Naive thymus-derived CD4-positive, alpha-beta T cell (primary cell): ENCODE measurements at regions not wholly inside any gene's neighbourhood (a gene's known extent, or its start where the extent isn't known, plus 50 kb on each side); places are given as distances from the start of the nearest gene placed in this dataset.

Experiments
- ATAC-seq: fragments of 150-1000 bp; cut with Tn5 transposase; 2 replicates; pipeline ENCODE4 v1.10.0; 2021; ENCODE audit warnings: mild to moderate bottlenecking, moderate library complexity
- CTCF ChIA-PET: fragments of 350-600 bp; sonication (Branson Sonifier 250); formaldehyde crosslinking; loops from one replicate; lab custom pipeline; 2021; ENCODE audit warnings: antibody characterized with exemption; lab: Charles Lee
- POLR2A ChIA-PET: fragments of 350-600 bp; sonication (Branson Sonifier 250); formaldehyde crosslinking; loops from one replicate; lab custom pipeline; 2021; ENCODE audit warnings: antibody characterized with exemption, inconsistent platforms; lab: Charles Lee
- DNase-seq, 9 donors: peaks; one replicate each; pipeline versions ENCODE4 v3.0.0 to v3.0.0-alpha.2; 2020 to 2022; ENCODE audit warnings: mixed read lengths in 1 of 9
- H3K27ac ChIP-seq: one replicate; pipeline ENCODE4 v1.7.0; 2013; ENCODE audit warnings: mild to moderate bottlenecking, low read depth, low read length, moderate library complexity
- H3K27me3 ChIP-seq, 2 donors: one replicate each; pipeline ENCODE4 v1.7.0; 2013; ENCODE audit warnings: low read length in 2 of 2, mild to moderate bottlenecking in 2 of 2, moderate library complexity in 2 of 2; ENCODE audit not compliant: control insufficient read depth in 2 of 2, insufficient read depth in 2 of 2
- H3K36me3 ChIP-seq, 3 experiments: 1 replicate in 2 of 3; 2 replicates in 1 of 3; pipeline ENCODE4 v1.7.0; 2013; ENCODE audit warnings: low read length in 3 of 3, mild to moderate bottlenecking in 3 of 3, moderate library complexity in 1 of 3; ENCODE audit not compliant: insufficient read depth in 3 of 3, control insufficient read depth in 2 of 3
- H3K4me1 ChIP-seq, 2 donors: one replicate each; pipeline ENCODE4 v1.7.0; 2013; ENCODE audit warnings: low read length in 2 of 2, mild to moderate bottlenecking in 2 of 2, moderate library complexity in 1 of 2; ENCODE audit not compliant: control insufficient read depth in 2 of 2, insufficient read depth in 2 of 2
- H3K4me3 ChIP-seq: 2 replicates; pipeline ENCODE4 v1.7.0; 2013; ENCODE audit warnings: mild to moderate bottlenecking, low read length
- H3K9me3 ChIP-seq, 3 experiments: 1 replicate in 2 of 3; 2 replicates in 1 of 3; pipeline ENCODE4 v1.7.0; 2013; ENCODE audit warnings: low read length in 3 of 3; ENCODE audit not compliant: control insufficient read depth in 2 of 3
- H3K27ac Mint-ChIP-seq, 9 donors: one replicate each; pipeline ENCODE4 v1.8.0; 2020 to 2022; ENCODE audit warnings: mixed read lengths in 9 of 9, mild to moderate bottlenecking in 8 of 9, moderate library complexity in 5 of 9, inconsistent platforms in 2 of 9
- H3K27me3 Mint-ChIP-seq, 5 donors: one replicate each; pipeline ENCODE4 v1.8.0; 2021 to 2022; ENCODE audit warnings: mixed read lengths in 5 of 5, mild to moderate bottlenecking in 1 of 5
- H3K36me3 Mint-ChIP-seq, 5 donors: one replicate each; pipeline ENCODE4 v1.8.0; 2020 to 2022; ENCODE audit warnings: mixed read lengths in 5 of 5, mild to moderate bottlenecking in 3 of 5, inconsistent platforms in 1 of 5
- H3K4me1 Mint-ChIP-seq, 7 donors: one replicate each; pipeline ENCODE4 v1.8.0; 2020 to 2022; ENCODE audit warnings: mixed read lengths in 7 of 7, mild to moderate bottlenecking in 3 of 7, inconsistent platforms in 1 of 7
- H3K4me3 Mint-ChIP-seq, 10 donors: one replicate each; pipeline ENCODE4 v1.8.0; 2020 to 2022; ENCODE audit warnings: mild to moderate bottlenecking in 10 of 10, mixed read lengths in 10 of 10, moderate library complexity in 6 of 10, inconsistent platforms in 2 of 10
- H3K9me3 Mint-ChIP-seq, 11 donors: one replicate each; pipeline ENCODE4 v1.8.0; 2020 to 2022; ENCODE audit warnings: mixed read lengths in 11 of 11, mild to moderate bottlenecking in 4 of 11, inconsistent platforms in 1 of 11, moderate library complexity in 1 of 11
- intact Hi-C, 2 donors: fragments of 100-400 bp; cut with micrococcal nuclease; formaldehyde crosslinking; loops; one replicate each; pipeline ENCODE4 v1.15.1; 2023

DNA sequence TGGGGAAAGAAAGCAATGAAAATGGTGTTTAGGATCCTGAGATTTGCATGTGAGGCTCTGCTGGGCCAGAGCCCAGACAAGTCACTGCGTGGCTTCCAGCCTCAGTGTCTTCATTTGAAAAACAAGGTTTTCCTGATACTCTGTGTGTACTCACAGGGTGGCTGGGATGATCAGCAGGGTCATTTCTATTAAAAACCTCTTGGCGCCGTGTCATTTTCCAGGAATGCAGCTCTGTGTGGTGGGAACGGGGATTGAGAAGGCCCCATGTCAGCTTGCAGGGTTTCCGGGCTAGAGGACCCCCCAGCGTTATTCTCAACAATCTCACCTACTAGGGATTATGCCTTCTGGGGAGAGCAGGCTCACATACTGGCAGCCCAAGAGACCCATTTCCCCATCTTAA, 73.5 kb downstream of the FOXL1 start:
- ChIA-PET POLR2A (no interaction called here), CTCF (no interaction called here)
- no peak overlapping the region for H3K4me3 ChIP-seq
- no peak overlapping the region for H3K27ac Mint-ChIP-seq
- no peaks in the 10 kb centered on the region for H3K36me3 ChIP-seq
- H3K9me3 Mint-ChIP-seq, result peaks cover 0 to 20% (median 9%) of the 10 kb centered on the region in 11 donors
- no peaks in the 10 kb centered on the region for H3K9me3 ChIP-seq
- H3K4me1 ChIP-seq, result no peaks in the 10 kb centered on the region
- H3K27me3 ChIP-seq, result no peaks in the 10 kb centered on the region
- intact Hi-C loops, result no loop called here
- no peaks in the 10 kb centered on the region for H3K4me1 Mint-ChIP-seq
- H3K36me3 Mint-ChIP-seq, result peaks cover 0 to 5% (median 0%) of the 10 kb centered on the region in 5 donors
- ATAC-seq, result no peak
- no peak overlapping the region for H3K4me3 Mint-ChIP-seq
- DNase-seq, result no peak
- peaks cover 0 to 27% (median 10%) of the 10 kb centered on the region in 5 donors for H3K27me3 Mint-ChIP-seq
- no peak overlapping the region for H3K27ac ChIP-seq

DNA sequence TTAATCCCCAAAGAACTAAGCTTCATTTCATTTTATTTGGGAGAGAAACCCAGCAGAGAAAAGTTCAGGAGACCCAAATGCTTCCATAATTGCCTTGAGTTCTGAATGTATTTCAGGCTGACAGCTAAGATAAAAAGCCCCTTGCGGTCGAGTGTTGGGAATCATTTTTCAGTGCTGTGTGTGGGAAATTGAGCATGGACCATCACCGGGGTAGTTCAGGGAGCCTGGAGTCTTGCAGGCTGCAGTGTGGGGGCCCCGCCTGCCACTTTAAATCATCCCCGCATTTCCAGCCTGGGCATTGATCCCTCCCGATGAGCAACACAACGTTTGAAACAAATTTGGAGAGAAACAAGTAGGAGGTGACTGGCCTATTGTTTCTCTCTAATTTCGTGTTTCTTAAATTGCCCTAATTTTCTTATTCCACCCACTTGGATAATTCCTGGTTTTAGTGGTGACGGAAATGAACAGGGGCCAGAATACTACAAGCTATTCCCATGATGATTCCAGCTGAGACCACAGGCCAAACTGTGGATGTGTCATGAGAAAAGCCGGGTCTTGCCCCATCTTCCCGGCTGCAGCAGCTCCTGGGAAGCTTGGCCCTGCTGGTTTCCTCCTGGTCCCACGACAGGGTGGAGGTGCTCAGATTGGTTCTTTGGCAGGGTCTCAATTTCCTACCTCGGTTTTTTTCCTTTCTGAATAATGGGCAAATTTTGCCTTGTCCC, 75.1 kb downstream of the FOXL1 start:
- Mint-ChIP-seq H3K27ac (no peak overlapping the region), H3K36me3 (no peaks in the 10 kb centered on the region), H3K27me3 (peaks cover 0 to 24% (median 16%) of the 10 kb centered on the region in 5 donors), H3K9me3 (peaks cover 0 to 10% (median 0%) of the 10 kb centered on the region in 11 donors), H3K4me1 (no peaks in the 10 kb centered on the region), H3K4me3 (no peak overlapping the region)
- Histone ChIP-seq H3K36me3 (no peaks in the 10 kb centered on the region), H3K27me3 (no peaks in the 10 kb centered on the region), H3K4me1 (no peaks in the 10 kb centered on the region), H3K9me3 (no peaks in the 10 kb centered on the region), H3K4me3 (no peak overlapping the region), H3K27ac (no peak overlapping the region)
- DNase-seq (no peak), ATAC-seq (no peak)
- ChIA-PET POLR2A (no interaction called here), CTCF (no interaction called here)
- intact Hi-C loops, result no loop called here

DNA sequence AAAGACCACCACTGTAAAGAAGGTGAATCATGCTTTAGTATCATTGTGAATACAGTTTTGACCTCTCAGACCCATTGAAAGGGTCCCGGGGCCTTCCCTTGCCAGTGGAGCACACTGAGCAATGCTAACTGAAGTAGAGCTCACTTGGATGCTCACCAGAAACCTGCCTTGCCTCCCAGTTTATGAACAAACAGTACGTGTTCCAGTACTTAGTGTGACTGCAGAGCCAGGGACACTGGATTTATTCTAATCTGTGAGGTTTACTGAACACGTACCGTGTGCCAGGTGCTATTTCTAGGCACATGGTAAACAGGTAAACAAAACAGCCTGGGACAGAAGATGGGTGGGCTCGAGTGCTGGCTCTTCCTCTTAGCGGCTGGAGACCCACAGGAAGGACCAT, 79.6 kb downstream of the FOXL1 start:
- intact Hi-C loops, result no loop called here
- POLR2A ChIA-PET, result no interaction called here
- peaks cover 0 to 1% (median 0%) of the 10 kb centered on the region in 5 donors for H3K36me3 Mint-ChIP-seq

DNA sequence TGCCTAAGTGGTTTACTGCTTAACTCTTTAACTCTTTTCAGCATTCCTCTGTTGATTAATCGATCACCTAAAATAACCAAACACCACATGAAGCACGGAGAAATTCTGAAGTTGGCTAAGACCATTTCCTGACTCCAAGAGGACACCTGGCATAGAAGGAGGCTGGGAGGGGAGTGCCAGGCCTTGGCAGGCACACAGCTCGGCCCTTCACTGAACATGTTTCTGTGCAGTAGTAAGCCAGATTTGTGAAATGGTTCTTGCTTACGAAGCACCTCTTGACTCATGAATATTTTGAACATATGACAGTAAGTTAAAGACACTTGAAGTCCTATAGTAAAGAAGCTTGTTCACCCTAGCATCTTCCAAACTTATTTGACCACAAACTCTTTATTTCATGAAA, 82.3 kb downstream of the FOXL1 start:
- Histone ChIP-seq H3K9me3 (no peaks in the 10 kb centered on the region), H3K27me3 (no peaks in the 10 kb centered on the region), H3K27ac (no peak overlapping the region), H3K4me1 (no peaks in the 10 kb centered on the region), H3K4me3 (no peak overlapping the region), H3K36me3 (no peaks in the 10 kb centered on the region)
- DNase-seq (no peak), ATAC-seq (no peak)
- ChIA-PET CTCF (no interaction called here), POLR2A (no interaction called here)
- Mint-ChIP-seq H3K9me3 (peaks cover 0 to 20% (median 6%) of the 10 kb centered on the region in 11 donors), H3K4me3 (no peak overlapping the region), H3K4me1 (peaks cover 0 to 24% (median 6%) of the 10 kb centered on the region in 7 donors), H3K36me3 (peaks cover 0 to 1% (median 0%) of the 10 kb centered on the region in 5 donors), H3K27ac (no peak overlapping the region), H3K27me3 (peaks cover 6 to 47% (median 37%) of the 10 kb centered on the region in 5 donors)
- intact Hi-C loops, result no loop called here

More for the DNA sequence above, 79.6 kb downstream of the FOXL1 start:
- H3K9me3 ChIP-seq, result no peaks in the 10 kb centered on the region
- H3K27me3 ChIP-seq, result no peaks in the 10 kb centered on the region
- DNase-seq (no peak), ATAC-seq (no peak)
- no peaks in the 10 kb centered on the region for H3K36me3 ChIP-seq
- CTCF ChIA-PET, result no interaction called here
- Mint-ChIP-seq H3K9me3 (peaks cover 0 to 17% (median 4%) of the 10 kb centered on the region in 11 donors), H3K27me3 (peaks cover 6 to 39% (median 24%) of the 10 kb centered on the region in 5 donors), H3K4me3 (no peak overlapping the region), H3K4me1 (no peaks in the 10 kb centered on the region), H3K27ac (no peak overlapping the region)
- H3K4me3 ChIP-seq, result no peak overlapping the region
- H3K27ac ChIP-seq, result no peak overlapping the region
- H3K4me1 ChIP-seq, result no peaks in the 10 kb centered on the region

DNA sequence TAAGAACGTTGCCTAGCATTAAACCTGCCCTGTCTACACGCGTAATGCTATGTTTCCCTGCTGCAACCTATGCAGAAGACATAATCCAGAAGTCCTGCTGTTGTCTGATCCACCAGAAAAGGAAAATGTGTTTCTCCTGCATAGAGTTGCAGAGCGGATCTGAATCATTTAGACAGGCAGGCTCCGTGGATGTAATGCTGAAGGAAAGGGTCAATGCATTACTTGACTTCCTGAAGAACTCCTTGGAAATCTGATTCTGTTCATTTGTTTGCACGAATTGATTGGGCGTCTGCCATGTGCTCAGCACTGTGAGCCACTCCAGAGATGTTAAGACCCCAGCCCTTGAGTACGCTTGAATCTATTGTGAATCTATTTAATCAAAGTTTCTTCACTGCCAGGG, 83.4 kb downstream of the FOXL1 start:
- no peaks in the 10 kb centered on the region for H3K27me3 ChIP-seq
- DNase-seq (no peak), ATAC-seq (no peak)
- no peaks in the 10 kb centered on the region for H3K36me3 ChIP-seq
- H3K4me3 ChIP-seq, result no peak overlapping the region
- POLR2A ChIA-PET, result no interaction called here
- Mint-ChIP-seq H3K9me3 (peaks cover 0 to 19% (median 4%) of the 10 kb centered on the region in 11 donors), H3K27me3 (peaks cover 6 to 48% (median 42%) of the 10 kb centered on the region in 5 donors), H3K36me3 (peaks cover 0 to 1% (median 0%) of the 10 kb centered on the region in 5 donors), H3K27ac (no peak overlapping the region), H3K4me3 (no peak overlapping the region), H3K4me1 (peaks cover 0 to 33% (median 6%) of the 10 kb centered on the region in 7 donors)
- no peak overlapping the region for H3K27ac ChIP-seq
- no peaks in the 10 kb centered on the region for H3K4me1 ChIP-seq
- H3K9me3 ChIP-seq, result no peaks in the 10 kb centered on the region
- CTCF ChIA-PET, result no interaction called here
- intact Hi-C loops, result no loop called here

DNA sequence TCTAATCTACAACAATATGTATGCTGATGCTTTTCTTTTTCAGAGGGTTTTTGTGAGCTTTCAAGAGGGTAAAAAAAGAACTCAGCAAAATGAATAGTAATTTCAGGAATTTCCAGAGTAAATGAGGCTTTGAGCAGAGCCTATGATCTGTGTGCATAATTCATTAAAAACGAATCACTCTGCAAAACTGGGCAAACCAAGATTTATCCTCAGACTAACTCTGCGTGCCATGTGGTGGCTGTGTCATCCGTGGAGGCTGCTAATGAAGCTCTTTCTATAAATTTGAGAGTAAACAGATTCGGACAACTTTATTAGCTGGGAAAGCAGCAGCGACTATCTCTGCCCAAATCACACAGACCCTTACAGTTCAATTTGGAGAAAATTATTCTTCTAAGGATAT, 83.8 kb downstream of the FOXL1 start:
- Histone ChIP-seq H3K9me3 (no peaks in the 10 kb centered on the region), H3K27me3 (no peaks in the 10 kb centered on the region), H3K27ac (no peak overlapping the region), H3K4me1 (no peaks in the 10 kb centered on the region), H3K36me3 (no peaks in the 10 kb centered on the region), H3K4me3 (no peak overlapping the region)
- DNase-seq, result no peak
- Mint-ChIP-seq H3K27me3 (peaks cover 6 to 50% (median 42%) of the 10 kb centered on the region in 5 donors), H3K4me3 (no peak overlapping the region), H3K9me3 (peaks cover 0 to 19% (median 4%) of the 10 kb centered on the region in 11 donors), H3K36me3 (peaks cover 0 to 1% (median 0%) of the 10 kb centered on the region in 5 donors), H3K4me1 (peaks cover 0 to 33% (median 6%) of the 10 kb centered on the region in 7 donors), H3K27ac (no peak overlapping the region)
- ATAC-seq, result no peak
- ChIA-PET POLR2A (no interaction called here), CTCF (no interaction called here)
- intact Hi-C loops, result no loop called here

DNA sequence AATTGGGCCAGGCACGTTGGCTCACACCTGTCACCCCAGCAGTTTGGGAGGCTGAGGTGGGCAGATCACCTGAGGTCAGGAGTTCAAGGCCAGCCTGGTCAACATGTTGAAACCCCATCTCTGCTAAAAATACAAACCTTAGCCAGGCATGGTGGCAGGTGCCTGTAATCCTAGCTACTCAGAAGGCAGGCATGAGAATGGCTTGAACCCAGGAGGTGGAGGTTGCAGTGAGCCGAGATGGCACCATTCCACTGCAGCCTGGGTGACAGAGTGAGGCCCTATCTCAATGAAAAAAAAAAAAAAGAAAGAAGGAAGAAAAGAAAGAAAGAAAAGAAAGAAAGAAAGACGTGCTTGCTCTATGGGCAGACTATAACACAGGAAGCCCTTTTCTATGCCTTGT, 84.4 kb downstream of the FOXL1 start:
- intact Hi-C loops, result no loop called here
- Histone ChIP-seq H3K4me3 (no peak overlapping the region), H3K27ac (no peak overlapping the region), H3K9me3 (no peaks in the 10 kb centered on the region), H3K27me3 (no peaks in the 10 kb centered on the region), H3K4me1 (no peaks in the 10 kb centered on the region), H3K36me3 (no peaks in the 10 kb centered on the region)
- H3K9me3 Mint-ChIP-seq, result peaks cover 0 to 19% (median 4%) of the 10 kb centered on the region in 11 donors
- ChIA-PET POLR2A (no interaction called here), CTCF (no interaction called here)
- DNase-seq (no peak), ATAC-seq (no peak)
- no peak overlapping the region for H3K4me3 Mint-ChIP-seq
- peaks cover 0 to 1% (median 0%) of the 10 kb centered on the region in 5 donors for H3K36me3 Mint-ChIP-seq
- H3K4me1 Mint-ChIP-seq, result peaks cover 0 to 33% (median 6%) of the 10 kb centered on the region in 7 donors
- no peak overlapping the region for H3K27ac Mint-ChIP-seq
- H3K27me3 Mint-ChIP-seq, result peaks cover 6 to 51% (median 42%) of the 10 kb centered on the region in 5 donors
